HCT116 (cell line): ENCODE measurements at regions not wholly inside any gene's neighbourhood (a gene's known extent, or its start where the extent isn't known, plus 50 kb on each side); places are given as distances from the start of the nearest gene placed in this dataset.

ENCODE experiments used
- ATAC-seq: fragments of 200-7000 bp; cut with Tn5 transposase; 2 replicates; pipeline ENCODE4 v1.9.1; 2020; ENCODE audit warnings: mild to moderate bottlenecking, moderate library complexity
- BruUV-seq: library from RNA; stranded (reverse); fragments of 400-500 nt; replicated peaks from 2 replicates; lab custom pipeline; 2021; lab: Mats Ljungman, UMichigan
- CTCF ChIA-PET: fragments of 300-600 bp; sonication (Branson Sonifier 250); formaldehyde crosslinking; loops from one replicate; lab custom pipeline; 2021; ENCODE audit warnings: antibody characterized with exemption; lab: Charles Lee
- POLR2A ChIA-PET: fragments of 300-600, 350-600 bp; sonication (Branson Sonifier 250); formaldehyde crosslinking; loops from one replicate; lab custom pipeline; 2021; ENCODE audit warnings: antibody characterized with exemption; lab: Charles Lee
- RAD21 ChIA-PET, 2 experiments: fragments of 300-600 bp; sonication (Branson Sonifier 250); formaldehyde crosslinking; loops; one replicate each; lab custom pipeline; 2023; ENCODE audit warnings: low total read pairs in 2 of 2; ENCODE audit not compliant: uncharacterized antibody in 2 of 2, unreplicated experiment in 2 of 2, low non-redundant PET in 1 of 2; lab: Charles Lee
- DNase-seq: peaks from one replicate; pipeline ENCODE4 v3.0.0-alpha.2; 2010; ENCODE audit warnings: low read depth, low spot score
- H2AFZ ChIP-seq: fragments of 200-600 bp; shearing (Covaris generic), sonication (generic); 2 replicates; pipeline ENCODE4 v1.6.1; 2017; ENCODE audit warnings: low read depth, mixed run types, mixed read lengths, antibody characterized with exemption, low read length; ENCODE audit not compliant: poor library complexity, severe bottlenecking
- H3K27ac ChIP-seq: 2 replicates; pipeline ENCODE4 v1.5.1; 2012; ENCODE audit warnings: low read depth, low read length
- H3K27me3 ChIP-seq: fragments of 200-600 bp; sonication (generic); 2 replicates; pipeline ENCODE4 v1.6.1; 2016; ENCODE audit warnings: mixed run types, low read length, mixed read lengths; ENCODE audit not compliant: insufficient read depth
- H3K36me3 ChIP-seq, 2 experiments: fragments of 200-500 bp in 1 of 2; fragments of 200-600 bp in 1 of 2; sonication (Bioruptor generic) in 1 of 2; sonication (generic) in 1 of 2; 2 replicates each; pipeline versions ENCODE4 v1.5.1 to v1.6.1; 2014 to 2016; ENCODE audit warnings: low read length in 2 of 2, inconsistent platforms in 1 of 2, mixed read lengths in 1 of 2, mixed run types in 1 of 2; ENCODE audit not compliant: insufficient read depth in 2 of 2, control insufficient read depth in 1 of 2
- H3K4me1 ChIP-seq, 2 experiments: fragments of 200-600 bp in 1 of 2; sonication (generic) in 1 of 2; 2 replicates each; pipeline versions ENCODE4 v1.5.1 to v1.6.1; 2012 to 2017; ENCODE audit warnings: low read length in 2 of 2, inconsistent platforms in 1 of 2, mild to moderate bottlenecking in 1 of 2, mixed read lengths in 1 of 2, mixed run types in 1 of 2, moderate library complexity in 1 of 2; ENCODE audit not compliant: insufficient read depth in 2 of 2, control insufficient read depth in 1 of 2
- H3K4me2 ChIP-seq: fragments of 200-600 bp; sonication (generic); 2 replicates; pipeline ENCODE4 v1.6.1; 2017; ENCODE audit warnings: mixed run types, low read length, mixed read lengths
- H3K4me3 ChIP-seq, 2 experiments: fragments of 200-600 bp in 1 of 2; sonication (generic) in 1 of 2; replicated peaks in 1 of 2; 2 replicates each; pipeline ENCODE4 v1.5.1; 2011 to 2016; ENCODE audit warnings: low read length in 2 of 2, control low read depth in 1 of 2, low read depth in 1 of 2, mild to moderate bottlenecking in 1 of 2, mixed read lengths in 1 of 2, mixed run types in 1 of 2
- H3K79me2 ChIP-seq: fragments of 200-600 bp; sonication (generic); 2 replicates; pipeline ENCODE4 v1.6.1; 2017; ENCODE audit warnings: mild to moderate bottlenecking, mixed run types, low read length, moderate library complexity, mixed read lengths; ENCODE audit not compliant: insufficient read depth
- H3K9ac ChIP-seq: fragments of 200-600 bp; sonication (generic); 2 replicates; pipeline ENCODE4 v1.6.1; 2016; ENCODE audit warnings: low read length, mixed read lengths
- H3K9me2 ChIP-seq: fragments of 200-600 bp; sonication (generic), shearing (Covaris generic); 2 replicates; pipeline ENCODE4 v1.6.1; 2017; ENCODE audit warnings: mixed run types, mild to moderate bottlenecking, moderate library complexity; ENCODE audit not compliant: insufficient read depth
- H3K9me3 ChIP-seq, 2 experiments: fragments of 200-500 bp in 1 of 2; fragments of 200-600 bp in 1 of 2; sonication (Bioruptor generic) in 1 of 2; sonication (generic) in 1 of 2; 2 replicates each; pipeline ENCODE4 v1.6.1; 2014 to 2017; ENCODE audit warnings: low read length in 2 of 2, mixed read lengths in 2 of 2, inconsistent platforms in 1 of 2, low read depth in 1 of 2, mild to moderate bottlenecking in 1 of 2, mixed run types in 1 of 2, moderate library complexity in 1 of 2; ENCODE audit not compliant: control insufficient read depth in 1 of 2, insufficient read depth in 1 of 2
- H4K20me1 ChIP-seq: fragments of 200-600 bp; sonication (generic), shearing (Covaris generic); 2 replicates; pipeline ENCODE4 v1.6.1; 2017; ENCODE audit warnings: mixed run types, mild to moderate bottlenecking, moderate library complexity; ENCODE audit not compliant: insufficient read depth
- CBX3 ChIP-seq: IDR thresholded peaks from 2 replicates; pipeline ENCODE4 v1.6.1; 2012; ENCODE audit warnings: low read depth
- CEBPB ChIP-seq: IDR thresholded peaks from 2 replicates; pipeline ENCODE4 v1.6.1; 2012; ENCODE audit warnings: low read depth
- EGR1 ChIP-seq: IDR thresholded peaks from 2 replicates; pipeline ENCODE4 v1.6.1; 2012; ENCODE audit warnings: low read depth
- ELF1 ChIP-seq: IDR thresholded peaks from 2 replicates; pipeline ENCODE4 v1.6.1; 2012; ENCODE audit warnings: low read depth, borderline replicate concordance
- EZH2 ChIP-seq: fragments of 200-600 bp; sonication (generic); IDR thresholded peaks from 2 replicates; pipeline ENCODE4 v1.6.1; 2017; ENCODE audit warnings: antibody characterized with exemption, mixed run types
- EZH2phosphoT487 ChIP-seq: fragments of 200-600 bp; IDR thresholded peaks from 2 replicates; pipeline ENCODE4 v1.6.1; 2018; ENCODE audit warnings: antibody characterized with exemption, borderline replicate concordance
- POLR2A ChIP-seq: IDR thresholded peaks from 2 replicates; pipeline ENCODE4 v1.7.0; 2011; ENCODE audit warnings: borderline replicate concordance; ENCODE audit not compliant: insufficient read depth, insufficient read length; ENCODE audit errors: extremely low read depth
- SIN3A ChIP-seq: IDR thresholded peaks from 2 replicates; pipeline ENCODE4 v1.6.1; 2012; ENCODE audit warnings: low read depth
- TCF7L2 ChIP-seq: IDR thresholded peaks from 2 replicates; pipeline ENCODE4 v1.7.0; 2011; ENCODE audit warnings: borderline replicate concordance, inconsistent platforms; ENCODE audit not compliant: insufficient read depth, insufficient read length; ENCODE audit errors: extremely low read depth
- YY1 ChIP-seq: IDR thresholded peaks from 2 replicates; pipeline ENCODE4 v1.6.1; 2011; ENCODE audit warnings: low read length, low read depth, moderate library complexity, mild to moderate bottlenecking; ENCODE audit not compliant: insufficient replicate concordance; ENCODE audit errors: extremely low read depth
- ZBTB33 ChIP-seq: IDR thresholded peaks from 2 replicates; pipeline ENCODE4 v1.6.1; 2011; ENCODE audit warnings: mild to moderate bottlenecking, low read length, moderate library complexity; ENCODE audit not compliant: insufficient replicate concordance; ENCODE audit errors: extremely low read depth
- ZFX ChIP-seq: fragments of 450-650 bp; IDR thresholded peaks from 2 replicates; pipeline ENCODE4 v1.6.1; 2017
- intact Hi-C: fragments of 100-400 bp; cut with micrococcal nuclease; formaldehyde crosslinking; loops from 2 replicates; pipeline ENCODE4 v1.10.0; 2022
- TF ChIP-seq, protein P1 (sequence below): IDR thresholded peaks from 2 replicates; pipeline ENCODE4 v1.6.1; 2012

GRCh38 chr13:47548294-47548840 is 452.7 kb downstream of the SUCLA2 start:
- DNase-seq (no peak), ATAC-seq (no peak)
- H3K4me1 ChIP-seq, result no peaks in the 10 kb centered on the region
- CTCF ChIA-PET, result no interaction called here
- H3K27ac ChIP-seq, result no peak overlapping the region
- H3K9me2 ChIP-seq, result no peaks in the 10 kb centered on the region
- no peaks in the 10 kb centered on the region for H3K9me3 ChIP-seq
- no peak overlapping the region for H3K4me3 ChIP-seq
- H4K20me1 ChIP-seq, result no peaks in the 10 kb centered on the region
- no peak overlapping the region for H3K4me2 ChIP-seq
- no peaks in the 10 kb centered on the region for H3K27me3 ChIP-seq
- no peaks in the 10 kb centered on the region for H3K79me2 ChIP-seq
- RAD21 ChIA-PET, result no interaction called here
- no peaks in the 10 kb centered on the region for H3K36me3 ChIP-seq
- H2AFZ ChIP-seq, result no peak overlapping the region
- no peak for TF ChIP-seq EZH2
- TF ChIP-seq EGR1, result no peak
- TF ChIP-seq TCF7L2, result no peak
- TF ChIP-seq, protein P1, sequence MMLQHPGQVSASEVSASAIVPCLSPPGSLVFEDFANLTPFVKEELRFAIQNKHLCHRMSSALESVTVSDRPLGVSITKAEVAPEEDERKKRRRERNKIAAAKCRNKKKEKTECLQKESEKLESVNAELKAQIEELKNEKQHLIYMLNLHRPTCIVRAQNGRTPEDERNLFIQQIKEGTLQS, result no peak
- TF ChIP-seq ZFX, result no peak
- TF ChIP-seq POLR2A, result no peak
- no peak for TF ChIP-seq EZH2phosphoT487
- TF ChIP-seq CEBPB, result no peak
- BruUV-seq, result no TSS peak
- POLR2A ChIA-PET, result no interaction called here
- intact Hi-C loops, result no loop called here
- H3K9ac ChIP-seq, result no peak overlapping the region

DNA sequence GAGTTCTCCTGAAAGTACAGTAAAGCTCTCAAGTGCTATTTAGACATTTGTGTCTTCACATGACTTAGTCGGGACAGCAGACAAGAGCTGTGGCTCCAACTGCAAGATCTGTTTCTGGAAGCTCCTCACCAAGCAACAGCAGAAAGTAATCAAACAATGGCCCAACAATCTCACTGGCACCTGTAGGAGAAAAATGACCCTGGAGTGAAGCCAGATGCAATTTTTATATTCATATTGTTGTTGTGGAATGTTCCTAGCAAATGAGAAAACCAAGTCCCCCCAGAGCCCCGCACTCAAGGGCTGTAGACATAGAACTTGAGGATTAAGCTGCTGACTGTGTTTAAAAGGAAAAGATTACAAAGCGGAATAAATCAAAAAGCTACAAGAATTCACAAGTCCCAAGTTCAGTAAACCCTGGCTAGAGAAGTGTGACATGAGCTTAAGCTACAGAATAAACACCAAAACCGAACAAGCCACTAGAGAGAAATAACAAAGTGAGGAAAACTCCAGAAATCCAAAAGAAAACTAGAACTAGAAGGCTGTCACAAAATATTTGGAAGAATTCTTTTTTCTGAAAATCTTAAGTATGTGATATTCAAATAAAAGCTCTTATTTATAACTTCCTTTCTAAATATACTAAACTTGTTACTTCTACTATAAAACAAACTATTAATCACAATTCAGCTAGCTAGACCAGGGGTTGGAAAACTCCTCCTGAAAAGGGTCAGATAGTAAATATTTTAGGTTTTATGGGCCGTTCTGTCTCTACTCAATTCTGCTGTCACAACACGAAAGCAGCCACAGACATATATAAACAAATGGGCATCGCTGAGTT is 454.5 kb downstream of the SUCLA2 start:
- no peak overlapping the region for H3K4me3 ChIP-seq
- CTCF ChIA-PET, result no interaction called here
- H4K20me1 ChIP-seq, result no peaks in the 10 kb centered on the region
- H3K27me3 ChIP-seq, result no peaks in the 10 kb centered on the region
- no peak overlapping the region for H2AFZ ChIP-seq
- RAD21 ChIA-PET, result no interaction called here
- POLR2A ChIA-PET, result no interaction called here
- no peaks in the 10 kb centered on the region for H3K4me1 ChIP-seq
- BruUV-seq, result no TSS peak
- H3K9ac ChIP-seq, result no peak overlapping the region
- ATAC-seq (no peak), DNase-seq (no peak)
- H3K4me2 ChIP-seq, result no peak overlapping the region
- no peaks in the 10 kb centered on the region for H3K9me2 ChIP-seq
- TF ChIP-seq CEBPB (no peak), CBX3 (no peak), SIN3A (no peak), ELF1 (no peak), YY1 (no peak), EGR1 (no peak), ZBTB33 (no peak)
- TF ChIP-seq, protein P1, result no peak
- no peaks in the 10 kb centered on the region for H3K79me2 ChIP-seq
- H3K36me3 ChIP-seq, result no peaks in the 10 kb centered on the region
- H3K9me3 ChIP-seq, result no peaks in the 10 kb centered on the region
- intact Hi-C loops, result no loop called here
- no peak overlapping the region for H3K27ac ChIP-seq
